GM12892 (cell line): ENCODE measurements at regions not wholly inside any gene's neighbourhood (a gene's known extent, or its start where the extent isn't known, plus 50 kb on each side); places are given as distances from the start of the nearest gene placed in this dataset.

Source experiments
- POLR2A ChIP-seq: IDR thresholded peaks from 2 replicates; pipeline ENCODE4 v1.6.1; 2011; ENCODE audit warnings: low read depth, low read length, control low read depth
- POLR2AphosphoS5 ChIP-seq: IDR thresholded peaks from 2 replicates; pipeline ENCODE4 v1.6.1; 2011; ENCODE audit warnings: low read depth, low read length, control low read depth
- TAF1 ChIP-seq: IDR thresholded peaks from 2 replicates; pipeline ENCODE4 v1.6.1; 2011; ENCODE audit warnings: low read depth, mild to moderate bottlenecking, control low read depth, low read length, borderline replicate concordance

- TF ChIP-seq POLR2AphosphoS5 (no peak), POLR2A (no peak), TAF1 (no peak)
Measured at GRCh38 chr13:99450416-99450815, 50.9 kb upstream of the TM9SF2 start.
